HG03095 (cell line): ENCODE measurements at regions not wholly inside any gene's neighbourhood (a gene's known extent, or its start where the extent isn't known, plus 50 kb on each side); places are given as distances from the start of the nearest gene placed in this dataset.
"Not testable (repeated sequence)": the region's sequence is repeated elsewhere in the genome, so short reads cannot be mapped to it uniquely, and the experiment has no call there.

Experiments used
- ATAC-seq: cut with Tn5 transposase; IDR thresholded peaks from one replicate; pipeline ENCODE4 v1.9.1; 2021; ENCODE audit warnings: moderate library complexity; ENCODE audit not compliant: unreplicated experiment

GRCh38 chr5:104904561-104904960 lies 1342.0 kb upstream of the NUDT12 start:
- ATAC-seq: no peak

DNA sequence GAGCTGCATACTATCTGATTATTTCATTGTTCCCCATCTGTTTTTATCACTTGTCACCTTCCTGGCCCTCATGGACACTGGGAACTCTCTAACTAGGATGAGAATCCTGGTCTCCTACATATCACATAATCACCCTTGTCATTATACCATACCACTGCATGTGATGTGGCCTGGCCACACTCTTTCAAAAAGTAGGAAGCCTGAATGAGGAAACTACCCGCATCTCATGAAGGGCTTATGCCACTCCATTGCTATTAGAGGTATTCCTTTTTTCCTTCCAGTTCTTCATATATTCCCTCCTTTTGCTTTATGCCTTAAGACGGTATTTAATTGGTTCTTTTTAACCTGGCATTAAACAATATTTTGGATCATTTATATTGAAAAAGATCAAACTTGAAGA lies 1341.4 kb upstream of the NUDT12 start:
- ATAC-seq: no peak

DNA sequence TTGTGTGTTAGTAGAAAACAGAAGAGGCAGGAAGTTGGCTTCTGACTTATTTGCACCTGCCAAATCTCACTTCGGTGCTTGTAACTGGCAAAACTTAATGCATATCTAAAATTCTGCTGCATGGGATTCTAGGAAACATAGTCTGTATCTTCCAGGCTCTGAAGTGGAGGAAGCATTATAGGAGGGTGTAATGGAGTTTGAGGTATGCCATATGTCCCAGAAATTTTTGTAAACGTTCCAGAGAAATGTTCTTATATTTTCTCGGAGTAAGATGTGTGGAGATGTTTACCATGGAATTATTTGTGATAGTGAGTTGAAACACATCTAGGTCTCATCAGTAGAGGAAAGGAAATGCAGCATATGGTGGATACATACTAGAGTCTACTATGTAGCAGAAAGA lies 1329.0 kb upstream of the NUDT12 start:
- ATAC-seq: no peak

- no peak for ATAC-seq
Observed at GRCh38 chr5:104890767-104891166, 1328.2 kb upstream of the NUDT12 start.

GRCh38 chr5:104859437-104859836 lies 1296.8 kb upstream of the NUDT12 start:
- no peak for ATAC-seq

GRCh38 chr5:104852099-104852498 lies 1289.5 kb upstream of the NUDT12 start:
- not testable (repeated sequence) for ATAC-seq

DNA sequence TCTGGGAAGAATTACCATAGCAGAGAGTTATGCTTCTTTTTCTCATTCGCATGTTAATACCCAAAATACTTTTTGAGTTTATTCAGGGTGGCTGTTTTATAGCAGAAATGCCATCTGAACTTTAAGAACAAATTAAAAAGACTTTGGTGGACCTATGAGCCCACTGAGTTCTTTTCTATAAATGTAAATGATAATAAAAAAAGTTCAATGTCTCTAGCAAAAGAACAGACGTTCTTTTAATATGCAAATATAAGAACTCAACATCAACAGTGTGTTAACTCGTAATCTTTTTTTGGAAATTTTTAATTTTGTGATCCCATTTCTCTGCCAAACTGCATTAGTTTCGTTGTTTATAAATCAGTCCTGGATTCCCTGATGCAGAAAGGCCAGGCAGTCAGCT lies 1283.0 kb upstream of the NUDT12 start:
- no peak for ATAC-seq

- ATAC-seq: no peak
Observed at GRCh38 chr5:104843822-104844221, 1281.2 kb upstream of the NUDT12 start.

DNA sequence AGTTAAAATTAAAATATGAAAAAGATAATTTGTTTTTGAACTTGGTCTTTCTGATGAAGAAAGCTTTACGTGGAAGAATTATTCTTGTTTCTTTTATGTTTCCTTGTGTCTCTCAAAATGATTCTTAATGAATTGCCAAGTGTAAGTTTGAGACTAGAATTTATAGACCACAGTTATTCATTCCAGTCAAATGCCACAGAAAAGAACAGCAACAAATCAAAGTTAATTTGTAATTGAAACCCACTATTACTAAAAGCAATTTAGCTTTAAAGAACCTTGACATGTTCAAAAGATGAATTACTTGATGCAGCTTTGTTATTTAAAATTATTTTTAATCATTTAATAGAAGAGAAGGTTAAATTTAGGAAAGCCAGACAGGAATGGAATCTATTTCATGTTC lies 1277.7 kb upstream of the NUDT12 start:
- no peak for ATAC-seq

DNA sequence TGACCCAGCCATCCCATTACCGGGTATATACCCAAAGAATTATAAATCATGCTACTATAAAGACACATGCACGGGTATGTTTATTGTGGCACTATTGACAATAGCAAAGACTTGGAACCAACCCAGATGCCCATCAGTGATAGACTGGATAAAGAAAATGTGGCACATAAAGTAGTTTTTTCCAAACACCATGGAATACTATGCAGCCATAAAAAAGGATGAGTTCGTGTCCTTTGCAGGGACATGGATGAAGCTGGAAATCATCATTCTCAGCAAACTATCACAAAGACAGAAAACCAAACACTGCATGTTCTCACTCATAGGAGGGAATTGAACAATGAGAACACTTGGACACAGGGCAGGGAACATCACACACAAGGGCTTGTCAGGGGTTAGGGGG lies 1268.9 kb upstream of the NUDT12 start:
- not testable (repeated sequence) for ATAC-seq

DNA sequence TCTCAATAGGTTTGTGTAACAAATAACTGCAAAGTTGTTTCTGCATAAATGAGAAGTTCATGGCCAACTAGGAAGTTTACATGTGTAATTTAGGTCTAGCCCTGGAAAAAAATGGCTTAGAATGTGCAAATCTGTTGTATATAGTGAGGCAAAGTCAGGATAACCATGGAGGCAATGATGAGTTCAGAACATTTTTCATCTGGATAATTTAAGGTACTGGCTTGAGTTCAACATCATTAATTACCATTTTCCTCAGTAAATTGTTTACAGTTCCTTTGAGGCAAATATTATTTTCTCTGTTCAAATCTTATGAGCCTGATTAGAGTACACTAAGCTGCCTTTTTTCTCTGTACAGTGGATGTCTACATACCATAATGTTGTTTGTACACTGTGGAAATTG lies 1259.0 kb upstream of the NUDT12 start:
- ATAC-seq: no peak

- no peak for ATAC-seq
Observed at GRCh38 chr5:104817127-104817526, 1254.5 kb upstream of the NUDT12 start.

DNA sequence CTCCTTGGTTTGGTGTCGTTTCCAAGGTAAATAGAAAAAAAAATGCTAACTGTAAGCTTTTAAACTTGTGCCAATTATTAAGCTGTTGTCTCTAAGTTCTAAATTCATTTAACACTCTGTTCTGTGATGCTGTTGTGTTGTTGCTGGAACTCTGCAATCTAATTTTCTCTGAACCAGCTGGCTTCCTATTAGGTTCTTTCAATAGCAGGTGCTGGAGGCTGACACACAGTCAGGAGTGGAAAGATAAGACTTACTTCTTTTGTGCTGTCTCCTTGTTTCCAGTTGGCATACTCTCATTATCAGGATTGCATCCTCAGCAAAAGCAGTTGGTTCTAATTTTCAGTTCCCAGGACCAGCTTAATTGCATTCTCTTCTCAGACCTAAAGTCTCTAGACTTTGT lies 1252.6 kb upstream of the NUDT12 start:
- no peak for ATAC-seq

DNA sequence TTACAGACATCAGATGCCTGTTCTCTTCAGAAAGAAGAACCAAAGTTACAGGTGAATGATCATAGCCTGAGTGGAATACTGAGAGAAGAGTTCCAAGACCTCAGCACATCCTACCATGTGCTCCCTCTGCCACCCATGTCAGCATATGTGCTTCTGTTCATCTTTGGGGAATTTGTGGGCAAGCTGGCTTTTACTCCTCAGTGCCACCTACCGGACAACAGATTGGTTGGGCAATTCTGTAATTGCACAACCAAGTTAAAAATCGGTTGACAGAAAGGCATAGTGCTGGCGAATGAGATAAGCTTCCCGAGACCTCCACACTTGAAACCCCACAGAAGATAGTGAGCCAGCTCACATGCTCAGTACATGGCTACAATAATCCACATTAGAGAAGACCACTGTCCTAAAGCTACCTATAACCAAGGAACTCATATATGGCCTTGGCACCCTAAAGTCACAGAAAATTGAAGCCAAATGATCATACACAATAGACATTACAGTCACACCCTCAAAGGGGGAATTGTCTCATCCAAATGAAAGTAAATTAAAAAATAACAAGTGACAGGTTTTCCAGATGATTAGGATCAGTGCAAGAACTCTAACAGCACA lies 1238.0 kb upstream of the NUDT12 start:
- ATAC-seq: no peak

GRCh38 chr5:104793755-104794080 lies 1231.1 kb upstream of the NUDT12 start:
- ATAC-seq: no peak

DNA sequence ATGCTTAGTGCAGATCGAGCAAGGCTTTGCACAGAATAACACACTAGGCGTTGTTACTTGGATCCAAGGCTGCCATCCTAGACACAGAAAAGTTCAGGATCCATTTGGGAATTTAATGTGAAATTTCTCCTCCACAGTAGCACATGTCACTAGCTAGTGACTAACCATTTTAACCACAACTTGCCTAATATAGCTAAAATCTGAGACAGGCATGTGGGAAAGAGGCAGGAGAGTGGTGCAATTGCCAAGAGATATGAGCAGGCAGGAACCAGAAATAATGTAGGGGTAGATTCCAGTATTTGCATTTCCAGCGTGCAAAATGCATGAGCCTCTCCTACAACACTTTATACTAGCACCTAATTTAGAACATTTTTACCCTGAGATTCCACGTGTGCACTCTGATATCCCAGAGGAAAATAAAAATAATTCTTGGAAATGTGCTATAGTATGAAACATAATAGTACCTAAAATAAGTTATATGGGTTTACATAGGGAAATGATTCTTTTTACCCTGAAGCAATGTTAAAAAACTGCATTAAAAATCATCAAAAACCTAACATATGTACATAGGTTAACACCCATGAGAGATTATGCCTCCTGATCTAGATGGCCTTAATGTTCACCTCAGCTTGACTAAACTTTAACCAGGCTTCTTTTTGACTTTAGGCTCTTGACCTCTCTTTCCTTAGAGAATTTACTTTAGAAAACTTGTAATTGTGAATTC lies 1230.6 kb upstream of the NUDT12 start:
- ATAC-seq: no peak

DNA sequence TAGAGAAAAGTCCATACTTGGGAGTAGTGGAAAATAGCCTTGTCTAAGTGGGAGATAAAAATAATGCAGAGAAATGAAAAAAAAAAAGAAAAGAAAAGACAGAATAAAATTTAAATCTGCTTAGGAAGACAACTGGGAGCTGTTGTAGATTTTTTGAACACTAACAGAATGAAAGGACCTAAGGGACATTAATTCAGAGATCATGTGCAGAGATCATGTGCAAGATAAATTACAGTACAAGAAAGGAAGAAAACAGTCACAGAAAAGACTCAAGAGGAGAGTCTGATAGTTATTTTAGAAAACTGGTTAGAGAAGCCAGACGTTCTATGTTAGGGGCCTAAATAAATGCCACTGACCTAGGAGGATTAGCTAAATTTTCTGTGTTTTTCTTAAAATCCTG lies 1226.8 kb upstream of the NUDT12 start:
- no peak for ATAC-seq

- ATAC-seq: no peak
Observed at GRCh38 chr5:104785097-104785496, 1222.5 kb upstream of the NUDT12 start.

- ATAC-seq: no peak
Observed at GRCh38 chr5:104774372-104774771, 1211.8 kb upstream of the NUDT12 start.

DNA sequence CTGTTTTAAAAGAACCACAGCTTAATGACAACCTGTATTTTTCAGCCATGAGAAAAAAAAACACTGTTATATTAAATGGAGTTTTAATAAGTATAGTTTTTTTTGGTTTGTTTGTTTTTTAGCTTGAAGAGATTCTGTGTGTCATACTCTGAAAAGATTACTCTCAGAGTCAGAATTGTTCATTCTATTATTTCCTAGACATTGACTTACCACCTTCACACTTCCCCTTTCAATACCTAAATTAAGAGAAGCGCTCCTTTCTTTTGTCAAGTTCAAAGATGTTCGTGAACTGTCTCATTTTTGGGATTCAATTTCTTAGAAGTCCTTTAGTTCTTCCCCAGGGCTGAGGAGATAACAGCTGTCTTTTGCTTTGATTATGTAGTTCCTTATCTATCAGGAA lies 1201.6 kb upstream of the NUDT12 start:
- no peak for ATAC-seq

- ATAC-seq: no peak
Observed at GRCh38 chr5:104763216-104763615, 1200.6 kb upstream of the NUDT12 start.

- ATAC-seq: no peak
Observed at GRCh38 chr5:104757915-104758314, 1195.3 kb upstream of the NUDT12 start.

GRCh38 chr5:104755806-104756205 lies 1193.2 kb upstream of the NUDT12 start:
- no peak for ATAC-seq
